ENCODE measurements at regions not wholly inside any gene's neighbourhood (a gene's known extent, or its start where the extent isn't known, plus 50 kb on each side); places are given as distances from the start of the nearest gene placed in this dataset.
"Not testable (repeated sequence)": the region's sequence is repeated elsewhere in the genome, so short reads cannot be mapped to it uniquely, and the experiment has no call there.

DNA sequence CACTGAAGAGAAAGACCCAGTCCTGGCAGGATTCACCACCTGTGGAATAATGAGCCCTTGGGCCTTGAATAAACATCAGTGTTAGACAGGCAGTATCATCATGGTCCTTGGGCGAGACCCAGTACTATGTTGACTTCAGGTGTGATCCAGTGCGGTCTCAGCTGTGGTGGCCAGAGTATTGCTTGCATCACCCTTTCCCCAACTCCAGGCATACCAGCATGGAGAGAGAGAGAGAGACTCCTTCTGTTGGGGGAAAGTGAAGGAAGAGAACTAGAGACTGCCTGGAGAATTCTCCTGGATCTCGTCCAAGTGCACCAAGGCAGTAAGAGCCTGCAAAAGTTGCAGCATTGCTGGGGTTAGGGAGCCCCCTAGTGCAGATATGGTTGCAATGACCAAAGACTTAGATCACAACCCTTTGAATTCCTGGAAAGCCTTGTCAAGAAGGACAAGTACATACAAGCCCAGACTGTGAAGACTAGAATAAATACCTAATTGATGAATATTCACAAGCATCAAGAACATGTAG, 61.1 kb upstream of the VAMP7 start:
- DNase-seq = peak; percentile 79

DNA sequence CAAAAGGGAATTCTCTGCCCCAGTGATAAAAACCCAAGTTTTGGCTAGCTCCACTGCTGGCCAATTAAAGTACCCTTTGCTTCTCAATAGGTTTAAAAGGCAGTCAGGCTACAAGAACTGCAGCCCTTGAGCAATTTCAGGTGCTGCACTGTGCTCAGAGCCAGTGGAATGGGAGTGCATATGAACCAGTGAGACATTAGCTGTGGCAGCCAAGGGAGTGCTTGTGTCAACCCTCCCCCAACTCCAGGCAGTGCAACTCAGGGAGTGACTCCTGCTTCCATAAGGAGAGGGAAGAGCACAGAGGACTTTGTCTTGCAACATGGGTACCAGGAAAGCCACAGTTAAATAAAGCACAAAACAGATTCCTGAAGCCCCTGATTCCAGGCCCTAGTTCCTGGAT, 61.6 kb upstream of the VAMP7 start:
- no peak for DNase-seq

DNA sequence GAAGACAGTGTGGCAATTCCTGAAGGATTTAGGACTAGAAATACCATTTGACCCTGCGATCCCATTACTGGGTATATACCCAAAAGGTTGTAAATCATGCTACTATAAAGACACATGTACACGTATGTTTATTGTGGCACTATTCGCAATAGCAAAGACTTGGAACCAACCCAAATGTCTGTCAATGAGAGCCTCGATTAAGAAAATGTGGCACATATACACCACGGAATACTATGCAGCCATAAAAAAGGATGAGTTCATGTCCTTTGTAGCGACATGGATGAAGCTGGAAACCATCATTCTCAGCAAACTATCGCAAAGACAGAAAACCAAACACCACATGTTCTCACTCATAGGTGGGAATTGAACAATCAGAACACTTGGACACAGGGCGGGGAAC, 66.8 kb upstream of the VAMP7 start:
- not testable (repeated sequence) for DNase-seq

DNA sequence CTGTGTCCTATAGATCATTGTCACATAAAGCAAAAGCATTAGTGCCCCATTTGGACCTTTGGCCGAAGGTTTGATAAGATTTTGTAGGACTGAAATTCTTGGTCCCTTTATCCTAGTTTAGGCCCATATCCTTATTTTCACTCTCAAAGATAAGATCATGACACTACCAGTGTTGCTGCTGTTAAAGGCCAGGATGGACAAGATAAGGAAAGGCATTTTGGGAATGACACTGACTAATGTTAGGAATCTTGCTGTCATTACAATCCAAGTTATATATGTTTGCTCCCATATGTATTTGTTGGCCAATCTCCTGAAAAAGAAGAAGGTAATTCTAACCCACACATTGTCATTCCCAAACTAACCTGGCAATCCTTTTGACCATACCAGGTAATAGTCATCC, 101.3 kb upstream of the VAMP7 start:
- no peak for DNase-seq

DNA sequence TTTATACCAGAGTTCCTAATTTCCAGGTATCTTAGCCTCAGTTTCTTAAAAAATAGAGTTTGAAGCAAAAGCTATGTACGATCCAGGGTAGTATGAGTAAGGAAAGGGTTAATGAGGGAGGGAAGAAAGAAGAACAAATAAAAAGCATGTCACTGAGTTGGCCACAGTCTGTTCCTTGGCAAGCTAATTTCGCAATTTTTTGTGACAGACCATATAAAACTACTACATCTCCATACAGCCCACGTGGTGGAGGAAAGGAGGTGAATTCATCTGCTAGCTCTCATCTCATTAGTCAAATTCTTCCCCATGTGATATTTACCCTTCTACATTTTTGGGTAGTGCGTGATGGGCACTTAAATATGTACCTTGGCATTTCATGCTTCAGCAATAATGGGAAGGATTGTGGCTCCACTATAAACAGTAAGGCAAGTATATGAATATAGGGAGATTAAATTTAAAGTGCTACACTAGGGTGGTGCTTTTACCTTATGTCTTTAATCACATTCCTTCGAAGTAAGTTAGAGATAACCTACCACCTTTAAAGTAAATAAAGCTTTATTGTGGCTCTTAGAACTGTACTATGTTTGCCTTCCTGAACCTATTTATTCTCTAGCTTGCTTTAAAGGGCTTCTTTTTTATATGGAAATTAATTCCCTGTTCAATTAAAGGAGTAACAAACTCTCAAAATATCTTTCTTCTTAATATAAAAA, 102.1 kb upstream of the VAMP7 start:
- DNase-seq = no peak

DNA sequence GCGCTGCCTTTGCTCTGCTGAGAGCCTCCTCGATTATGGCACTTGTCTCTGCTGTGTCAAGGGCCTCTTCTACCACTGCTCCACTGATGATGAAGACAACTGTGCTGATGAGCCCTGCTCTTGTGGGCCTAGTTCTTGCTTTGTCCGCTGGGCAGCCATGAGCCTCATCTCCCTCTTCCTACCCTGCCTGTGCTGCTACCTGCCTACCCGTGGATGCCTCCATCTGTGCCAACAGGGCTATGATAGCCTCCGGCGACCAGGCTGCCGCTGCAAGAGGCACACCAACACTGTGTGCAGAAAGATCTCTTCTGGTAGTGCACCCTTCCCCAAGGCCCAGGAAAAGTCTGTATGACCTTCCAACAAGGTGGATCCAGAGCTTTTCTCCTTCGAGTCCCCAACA, 106.8 kb upstream of the VAMP7 start:
- no peak for DNase-seq

DNA sequence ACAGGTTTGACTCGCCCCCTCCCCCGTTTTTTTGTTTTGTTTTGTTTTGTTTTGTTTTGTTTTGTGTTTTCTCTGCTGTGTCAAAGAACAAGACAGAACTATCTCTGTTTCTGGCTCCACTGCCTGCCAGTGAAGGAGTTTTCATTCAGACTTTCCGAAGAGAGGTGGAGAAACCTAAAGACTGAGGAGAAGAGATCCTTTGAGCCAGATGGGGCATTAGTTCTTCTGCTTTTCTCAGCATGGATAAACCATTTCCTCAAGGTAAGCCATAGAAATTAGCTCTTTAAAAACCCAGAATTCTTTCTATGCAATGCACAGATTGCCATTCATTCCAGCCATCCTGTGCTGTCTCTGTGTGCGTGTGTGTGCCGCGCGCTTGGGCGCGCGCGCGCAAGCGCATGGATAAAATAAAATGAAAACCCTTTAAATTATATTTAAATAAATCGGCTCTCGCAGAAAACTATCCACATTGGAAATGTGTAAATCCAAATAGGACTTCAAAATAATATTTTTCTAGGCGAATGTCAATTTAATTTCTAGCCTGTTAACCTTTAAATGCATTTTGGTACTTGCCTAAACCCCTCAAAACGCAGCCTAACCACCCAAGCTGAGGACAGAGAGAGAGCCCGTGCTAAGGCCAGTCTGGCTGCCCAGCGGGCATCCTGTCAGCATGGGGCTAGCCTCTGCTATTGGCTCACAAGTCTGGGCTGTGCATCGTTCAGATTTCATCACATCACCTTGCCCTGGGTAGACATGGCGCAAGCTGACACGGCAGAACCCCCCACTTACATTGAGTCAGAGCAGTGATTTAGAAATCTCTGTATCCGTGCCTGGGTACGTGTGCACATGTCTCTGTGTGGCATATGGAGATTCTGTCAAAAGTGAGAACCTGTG, 113.0 kb upstream of the VAMP7 start:
- DNase-seq = peak; percentile 43

DNA sequence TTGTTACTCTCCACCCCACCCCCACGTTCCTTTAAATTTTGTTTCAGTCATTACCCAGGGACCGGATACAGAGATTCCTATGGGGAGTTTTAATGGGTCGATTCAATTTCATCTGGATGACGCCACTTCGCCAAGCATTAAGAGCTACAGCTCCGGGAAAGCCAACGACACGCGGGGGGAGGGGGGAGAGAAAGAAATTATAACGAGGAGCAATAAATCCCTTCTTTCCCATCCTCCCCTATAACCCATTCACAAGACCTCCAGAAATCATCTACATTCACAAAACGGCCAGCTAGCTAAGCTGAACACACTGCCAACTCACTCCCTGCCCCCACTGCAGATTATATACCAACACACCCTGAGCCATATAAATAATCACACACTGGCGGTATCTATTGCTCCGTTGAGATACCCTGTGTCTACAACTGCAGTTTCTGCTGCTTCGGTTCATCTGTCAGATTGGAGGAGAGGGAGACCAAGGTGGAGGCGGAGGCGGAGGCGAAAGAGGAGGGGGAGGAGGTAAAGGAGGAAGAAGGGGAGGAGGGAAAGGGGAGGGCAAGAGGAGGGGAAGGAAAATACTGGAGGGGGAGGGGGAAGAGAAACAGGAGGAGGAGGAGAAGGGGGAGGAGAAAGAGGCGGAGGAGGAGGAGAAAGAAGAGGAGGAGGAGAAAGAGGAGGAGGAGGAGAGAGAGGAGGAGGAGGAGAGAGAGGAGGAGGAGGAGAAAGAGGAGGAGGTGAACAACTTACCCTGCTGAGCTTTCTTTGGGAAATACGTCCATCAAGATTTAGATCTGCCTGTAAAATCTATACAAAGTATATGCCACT, 113.9 kb upstream of the VAMP7 start:
- peak; percentile 91 for DNase-seq

DNA sequence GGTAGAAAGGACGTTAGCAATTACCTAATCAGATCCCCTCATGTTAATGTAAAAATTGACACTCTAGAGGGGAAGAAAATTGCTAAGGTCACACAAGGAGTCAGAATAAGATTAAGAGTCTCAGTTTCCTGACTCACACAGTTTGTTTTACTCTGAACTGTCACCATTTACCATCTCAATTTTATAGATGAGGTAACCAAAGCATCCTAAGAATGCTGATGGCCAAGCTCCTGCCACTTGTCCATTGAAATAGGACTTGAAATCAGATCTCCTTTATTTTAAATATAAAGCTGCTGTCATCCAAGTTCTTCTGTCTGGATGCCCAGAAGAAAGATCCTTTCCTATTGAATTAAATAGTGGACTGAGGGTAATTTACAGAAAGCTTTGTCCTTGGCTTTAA, 114.8 kb upstream of the VAMP7 start:
- peak; percentile 10 for DNase-seq

DNA sequence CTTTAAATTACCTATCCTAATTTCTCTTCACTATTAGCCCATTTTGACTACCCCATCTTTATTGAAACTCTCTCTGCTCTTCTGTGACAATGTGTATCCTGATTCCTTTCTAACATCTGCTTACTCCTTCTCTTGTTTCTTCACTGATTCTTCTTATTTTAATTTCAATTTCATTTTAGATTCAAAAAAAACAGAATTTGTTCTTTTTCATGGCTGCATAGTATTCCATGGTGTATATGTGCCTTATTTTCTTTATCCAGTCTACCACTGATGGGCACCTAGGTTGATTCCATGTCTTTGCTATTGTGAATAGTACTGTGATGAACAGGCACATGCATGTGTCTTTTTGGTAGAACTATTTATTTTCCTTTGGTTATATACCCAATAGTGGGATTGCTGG, 120.0 kb upstream of the VAMP7 start:
- DNase-seq = no peak

DNA sequence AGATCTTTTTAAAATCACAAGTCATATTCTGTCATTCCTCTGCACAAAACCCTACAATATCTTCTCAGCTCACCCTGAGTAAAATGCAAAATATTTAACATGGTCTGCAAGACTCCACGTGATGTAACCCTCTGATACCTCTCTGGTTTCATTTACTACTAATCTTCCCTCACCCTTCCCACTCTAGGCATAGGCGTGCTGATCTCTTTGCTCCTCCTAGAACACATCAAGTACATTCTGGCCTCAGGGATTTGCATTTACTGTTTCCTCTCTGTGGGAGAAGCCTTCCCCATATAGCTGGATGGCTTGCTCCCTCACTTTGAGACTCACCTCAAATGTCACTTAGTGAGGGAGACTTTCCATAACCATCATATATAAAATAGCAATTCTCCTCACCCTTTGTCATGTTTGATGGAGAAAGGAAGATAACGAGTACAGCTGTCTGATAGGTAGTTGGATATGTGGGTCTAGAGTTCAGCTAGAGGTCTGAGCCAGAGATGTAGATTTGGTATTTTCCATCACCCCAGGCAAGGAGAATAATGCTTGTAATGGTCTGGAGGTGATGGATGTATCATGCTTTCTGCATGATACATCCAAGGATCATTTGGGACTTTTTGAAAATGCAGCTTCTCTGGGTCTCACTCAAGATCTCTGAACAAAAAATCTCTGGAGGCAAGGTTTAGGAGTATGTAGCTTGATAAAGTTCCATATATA, 123.9 kb upstream of the VAMP7 start:
- no peak for DNase-seq

DNA sequence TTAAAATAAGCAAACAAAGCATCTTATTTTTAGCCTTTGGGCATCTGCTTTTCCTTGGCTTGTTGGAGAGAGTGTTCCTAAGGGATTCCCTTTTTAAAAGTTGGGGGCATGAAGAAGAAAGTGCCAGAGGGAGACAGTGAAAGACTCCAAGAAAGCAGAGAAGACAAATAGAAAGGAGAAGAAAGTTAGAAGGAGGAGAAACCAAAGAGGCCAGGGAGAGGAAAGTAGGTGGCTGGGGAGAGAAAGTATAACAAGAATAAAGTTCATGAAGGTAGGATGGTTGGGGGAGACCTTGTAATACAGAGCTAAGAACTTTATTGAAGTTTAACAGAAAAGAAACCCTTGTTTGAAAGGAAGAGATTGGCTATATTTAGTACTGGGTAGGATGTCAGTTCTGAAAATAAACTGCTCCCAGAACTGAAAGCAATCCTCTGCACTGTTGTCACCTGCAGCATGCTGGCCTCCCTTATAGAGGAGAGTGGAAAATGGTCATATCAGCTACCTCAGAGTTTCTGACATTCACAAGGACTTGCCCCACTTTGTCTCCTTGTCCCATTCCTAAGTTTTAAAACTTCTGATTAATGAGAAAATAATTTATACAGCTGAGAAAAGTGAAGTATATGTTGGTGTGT, 125.3 kb upstream of the VAMP7 start:
- no peak for DNase-seq

DNA sequence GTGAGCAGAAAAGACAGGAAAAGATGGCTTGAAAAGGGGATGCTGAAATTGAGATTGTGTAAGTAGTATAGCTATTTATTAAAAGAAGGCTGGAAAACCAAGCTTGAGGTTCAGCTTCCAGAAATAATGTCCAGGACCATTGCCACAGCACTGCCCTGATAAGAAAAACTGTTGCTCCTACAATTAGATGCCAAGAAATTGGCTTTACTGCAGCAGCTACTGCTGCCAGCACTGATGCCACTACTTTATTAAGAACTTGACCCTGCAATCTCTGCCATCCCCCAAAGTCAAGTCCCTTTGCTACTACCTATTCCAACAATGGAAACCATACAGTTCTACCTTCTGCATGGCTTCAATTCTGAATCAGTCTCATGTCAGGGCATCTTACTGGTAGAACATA, 130.0 kb upstream of the VAMP7 start:
- no peak for DNase-seq

DNA sequence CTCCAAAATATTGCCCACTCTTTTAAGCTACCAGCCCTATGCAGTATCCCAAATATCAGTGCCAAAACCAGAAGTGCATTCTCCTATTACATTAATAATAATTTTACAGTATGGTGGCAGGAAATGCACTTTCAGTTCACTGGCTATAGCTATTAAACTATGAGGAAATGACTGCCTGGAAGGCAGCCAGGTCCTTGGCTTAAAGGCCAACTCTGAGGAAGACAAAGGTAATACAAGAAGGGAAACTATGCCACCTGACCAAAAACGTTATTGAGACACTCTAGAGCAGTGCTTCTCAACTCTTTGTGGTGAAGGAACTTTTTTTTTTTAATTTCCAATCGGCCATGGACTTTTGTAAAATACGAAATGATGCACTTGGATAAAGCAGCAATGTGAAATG, 133.6 kb upstream of the VAMP7 start:
- DNase-seq = no peak

DNA sequence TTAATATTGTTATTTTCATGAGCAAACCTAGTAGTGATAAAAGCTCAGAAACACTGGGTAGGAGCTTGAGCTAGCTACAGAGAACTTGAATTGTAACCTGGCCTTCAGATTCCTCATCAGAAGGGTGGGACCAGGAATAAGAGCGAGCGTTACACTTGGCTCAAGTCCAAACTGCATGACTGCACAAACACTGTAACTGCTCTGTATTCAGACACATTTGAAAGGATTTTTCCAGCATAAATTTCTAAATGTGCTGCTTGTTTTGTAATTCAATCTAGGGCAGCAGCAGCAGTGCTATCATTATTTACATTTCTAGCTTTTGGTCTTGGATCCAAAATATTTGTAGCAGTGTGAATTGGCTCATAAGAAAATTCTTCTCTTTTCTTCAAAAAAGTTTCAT, 133.0 kb upstream of the TMLHE start:
- peak; percentile 2 for DNase-seq

DNA sequence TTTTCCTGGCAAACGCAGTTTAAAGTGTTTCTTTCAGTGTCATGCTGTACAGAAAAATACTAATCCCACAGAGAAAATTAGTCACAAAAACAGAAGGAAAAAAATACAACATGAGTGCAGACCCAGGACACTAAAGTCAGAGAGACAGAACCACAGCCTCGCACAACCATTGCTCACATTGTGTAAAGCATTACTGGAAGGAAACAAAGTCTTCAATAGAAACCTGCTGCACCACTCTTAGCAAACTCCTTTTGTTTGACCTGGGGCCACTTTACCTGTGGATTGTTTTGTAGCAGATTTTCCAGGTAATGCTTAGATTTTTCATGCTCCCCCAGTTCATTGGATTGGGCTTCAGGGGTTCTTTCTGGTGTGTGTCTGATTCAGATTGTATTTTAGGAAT, 131.8 kb upstream of the TMLHE start:
- no peak for DNase-seq

DNA sequence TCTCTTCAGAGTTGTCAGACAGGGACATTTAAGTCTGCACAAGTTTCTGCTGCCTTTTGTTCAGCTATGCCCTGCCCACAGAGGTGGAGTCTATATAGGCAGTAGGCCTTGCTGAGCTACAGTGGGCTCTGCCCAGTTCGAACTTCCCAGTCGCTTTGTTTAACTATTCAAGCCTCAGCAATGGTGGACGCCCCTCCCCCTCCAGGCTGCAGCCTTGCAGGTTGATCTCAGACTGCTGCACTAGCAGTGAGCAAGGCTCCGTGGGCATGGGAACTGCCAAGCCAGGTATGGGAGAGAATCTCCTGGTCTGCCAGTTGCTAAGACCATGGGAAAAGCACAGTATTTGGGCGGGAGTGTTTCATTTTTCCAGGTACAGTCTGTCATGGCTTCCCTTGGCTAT, 115.6 kb upstream of the TMLHE start:
- DNase-seq = not testable (repeated sequence)

DNA sequence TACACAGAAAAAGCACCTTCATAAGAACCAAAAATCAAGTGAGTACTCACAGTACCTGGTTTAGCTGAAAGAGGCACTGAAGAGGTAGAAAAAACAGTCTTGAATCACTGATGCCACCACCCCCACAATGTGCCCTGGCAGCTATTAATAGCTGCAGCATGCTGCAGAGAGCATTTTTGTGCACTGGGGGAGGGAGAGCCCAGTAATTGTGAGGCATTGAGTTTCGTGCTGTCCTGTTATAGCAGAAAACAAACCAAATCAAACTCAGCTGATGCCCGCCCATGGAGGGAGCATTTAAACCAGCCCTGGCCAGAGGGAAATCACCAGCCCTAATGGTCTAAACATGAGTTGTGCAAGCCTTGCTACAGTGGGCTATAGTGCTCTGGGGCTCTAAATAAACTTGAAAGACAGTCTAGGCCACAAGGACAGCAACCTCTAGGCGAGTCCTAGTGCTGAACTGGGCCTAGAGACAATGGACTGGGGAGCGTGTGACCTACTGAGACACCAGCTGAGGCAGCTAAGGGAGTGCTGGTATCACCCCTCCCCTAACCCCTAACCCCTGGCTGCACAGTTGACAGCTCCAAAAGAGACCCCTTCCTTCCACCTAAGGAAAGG, 106.3 kb upstream of the TMLHE start:
- no peak for DNase-seq

DNA sequence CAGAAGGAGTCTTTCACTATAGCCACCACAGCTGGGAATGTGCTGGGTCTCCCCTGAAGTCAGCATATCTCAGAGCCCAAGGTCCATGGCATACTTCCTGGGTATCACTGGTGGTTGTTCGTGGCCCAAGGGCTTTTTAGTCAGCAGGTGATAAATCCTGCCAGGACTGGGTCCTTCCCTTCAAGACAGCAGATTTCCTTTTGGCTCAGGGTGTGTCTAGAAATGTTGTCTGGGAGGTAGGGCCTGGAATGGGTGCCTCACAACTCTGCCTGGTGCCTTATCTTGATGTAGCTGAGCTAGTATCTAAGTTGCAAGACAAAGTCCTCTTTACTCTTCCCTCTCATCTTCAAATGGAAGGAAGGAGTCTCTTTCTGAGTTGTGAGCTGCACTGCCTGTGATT, 102.4 kb upstream of the TMLHE start:
- DNase-seq = no peak

DNA sequence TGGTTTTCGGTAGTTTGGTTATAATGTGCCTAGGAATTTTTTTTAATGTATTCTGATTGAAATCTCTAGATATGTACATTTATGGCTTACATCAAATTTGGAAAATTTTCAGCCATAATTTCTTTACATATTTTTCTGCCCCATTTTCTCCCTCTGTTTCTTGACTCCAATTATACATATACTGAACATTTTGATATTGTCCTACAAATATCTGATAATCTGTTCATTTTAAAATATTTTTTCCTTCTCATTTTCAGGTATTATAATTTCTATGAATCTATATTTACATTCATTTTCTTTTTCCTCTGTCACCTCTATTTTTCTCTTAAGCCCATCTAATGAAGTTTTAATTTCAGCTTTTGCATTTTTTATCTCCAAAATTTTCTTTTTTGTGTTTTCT, 82.7 kb upstream of the TMLHE start:
- DNase-seq = no peak

DNA sequence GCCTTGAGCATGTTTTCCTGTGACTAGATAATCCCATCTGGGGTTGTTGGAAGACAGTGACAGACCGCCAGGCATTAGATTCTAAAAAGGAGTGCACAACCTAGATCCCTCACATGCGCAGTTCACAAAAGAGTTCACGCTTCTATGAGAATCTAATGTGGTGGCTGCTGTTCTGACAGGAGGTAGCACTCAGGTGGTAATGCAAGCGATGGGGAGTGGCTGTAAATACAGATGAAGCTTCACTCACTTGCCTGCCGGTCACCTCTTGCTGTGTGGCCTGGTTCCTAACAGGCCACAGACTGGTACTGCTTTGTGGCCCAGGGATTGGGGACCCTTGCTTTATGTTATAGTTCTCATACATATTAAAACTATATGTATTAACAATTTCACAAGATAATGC, 81.9 kb upstream of the TMLHE start:
- DNase-seq = no peak

All from fibroblast of skin of abdomen (primary cell).